Ishikawa (cell line): ENCODE measurements at regions not wholly inside any gene's neighbourhood (a gene's known extent, or its start where the extent isn't known, plus 50 kb on each side); places are given as distances from the start of the nearest gene placed in this dataset.

ENCODE experiments used
- CREB1 ChIP-seq: IDR thresholded peaks from 2 replicates; pipeline ENCODE4 v1.6.1; 2012; ENCODE audit warnings: low read depth
- EP300 ChIP-seq: IDR thresholded peaks from 2 replicates; pipeline ENCODE4 v1.6.1; 2012; ENCODE audit warnings: borderline replicate concordance
- TAF1 ChIP-seq: IDR thresholded peaks from 2 replicates; pipeline ENCODE4 v1.6.1; 2012; ENCODE audit warnings: low read depth, mild to moderate bottlenecking
- YY1 ChIP-seq: IDR thresholded peaks from 2 replicates; pipeline ENCODE4 v1.6.1; 2012; ENCODE audit warnings: low read depth
- TF ChIP-seq, protein P1 (sequence below): IDR thresholded peaks from 2 replicates; pipeline ENCODE4 v1.6.1; 2012

DNA sequence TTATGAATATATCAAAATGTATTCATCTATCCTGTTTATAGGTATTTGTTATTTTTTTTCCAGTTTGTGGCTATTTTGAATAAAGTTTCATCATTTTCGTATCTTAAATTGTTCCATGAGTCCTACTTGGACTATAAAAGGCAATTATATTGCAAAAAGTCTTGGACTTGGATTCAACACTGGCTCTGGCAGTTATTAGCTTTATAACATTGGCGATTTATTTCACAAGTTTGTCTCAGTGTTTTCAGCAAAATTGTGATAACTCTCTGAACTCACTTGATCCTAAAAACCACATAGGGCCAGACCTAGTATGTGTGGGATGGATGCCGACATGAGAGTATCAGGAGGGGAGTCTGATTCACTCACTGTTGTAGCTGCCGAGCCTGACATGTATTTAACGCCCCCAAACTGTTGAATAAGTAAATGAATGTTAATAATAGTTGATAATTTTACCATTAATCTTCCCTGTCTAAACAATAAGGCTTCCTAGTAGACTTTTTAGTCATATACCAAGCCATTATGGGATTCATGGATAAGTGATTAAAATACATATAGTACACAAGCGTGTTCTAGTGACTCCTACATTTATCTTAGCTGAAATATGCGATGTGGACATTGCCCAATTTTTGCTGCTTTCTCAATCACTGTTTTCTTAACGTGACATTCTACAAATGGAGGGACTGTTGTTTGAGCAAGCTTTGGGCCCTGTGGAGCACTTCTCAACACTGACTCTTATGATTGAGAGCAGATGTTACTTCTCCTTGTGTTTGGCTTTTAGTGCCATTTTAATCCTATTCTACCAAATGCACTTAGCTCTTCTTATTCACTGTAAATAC lies 907.6 kb downstream of the EPHA4 start:
- TF ChIP-seq TAF1 (no peak), YY1 (no peak), CREB1 (no peak), EP300 (no peak)
- TF ChIP-seq, protein P1, sequence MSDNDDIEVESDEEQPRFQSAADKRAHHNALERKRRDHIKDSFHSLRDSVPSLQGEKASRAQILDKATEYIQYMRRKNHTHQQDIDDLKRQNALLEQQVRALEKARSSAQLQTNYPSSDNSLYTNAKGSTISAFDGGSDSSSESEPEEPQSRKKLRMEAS: no peak
